GM12872 (cell line): ENCODE measurements at regions not wholly inside any gene's neighbourhood (a gene's known extent, or its start where the extent isn't known, plus 50 kb on each side); places are given as distances from the start of the nearest gene placed in this dataset.

ENCODE experiments used
- CTCF ChIP-seq: IDR thresholded peaks from 3 replicates; pipeline ENCODE4 v1.5.1; 2011; ENCODE audit warnings: low read depth, mild to moderate bottlenecking, low read length, moderate library complexity; ENCODE audit not compliant: insufficient read depth

GRCh38 chr10:29780639-29781038, 145.9 kb upstream of the SVIL start:
- TF ChIP-seq CTCF, result no peak

GRCh38 chr10:29780096-29780495, 145.3 kb upstream of the SVIL start:
- TF ChIP-seq CTCF, result no peak

- no peak for TF ChIP-seq CTCF
Measured at GRCh38 chr10:29776246-29776645, 141.5 kb upstream of the SVIL start.

- TF ChIP-seq CTCF, result no peak
Measured at GRCh38 chr10:29774475-29774874, 139.7 kb upstream of the SVIL start.

- no peak for TF ChIP-seq CTCF
Measured at GRCh38 chr10:29773675-29774091, 138.9 kb upstream of the SVIL start.

GRCh38 chr10:29772403-29772802, 137.6 kb upstream of the SVIL start:
- TF ChIP-seq CTCF, result no peak

GRCh38 chr10:29771376-29771775, 136.6 kb upstream of the SVIL start:
- no peak for TF ChIP-seq CTCF

- TF ChIP-seq CTCF, result no peak
Measured at GRCh38 chr10:29767968-29768367, 133.2 kb upstream of the SVIL start.
